ENCODE measurements at regions not wholly inside any gene's neighbourhood (a gene's known extent, or its start where the extent isn't known, plus 50 kb on each side); places are given as distances from the start of the nearest gene placed in this dataset.
"Not testable (repeated sequence)": the region's sequence is repeated elsewhere in the genome, so short reads cannot be mapped to it uniquely, and the experiment has no call there.

- not testable (repeated sequence) for TF ChIP-seq CTCF (IDR thresholded peaks at IDR 0.05; ENCODE audit: insufficient read depth, low read depth, low read length); EZH2 (IDR thresholded peaks at IDR 0.05; ENCODE audit: insufficient read depth, low read length)
Measured at GRCh38 chr22:44562651-44563050, 64.6 kb upstream of the RTL6 start.

Measured in astrocyte (in vitro differentiated cells and primary cell).